Endothelial cell of umbilical vein (primary cell): ENCODE measurements at regions not wholly inside any gene's neighbourhood (a gene's known extent, or its start where the extent isn't known, plus 50 kb on each side); places are given as distances from the start of the nearest gene placed in this dataset.
A peak's percentile ranks its signal among the peaks of the same experiment; 100 is the strongest.

ENCODE experiments used
- BruUV-seq: library from RNA; stranded (reverse); fragments of 400-500 nt; replicated peaks from 2 replicates; lab custom pipeline; 2021; lab: Mats Ljungman, UMichigan
- CTCF ChIA-PET: fragments of 300-600, 350-600 bp; sonication (Branson Sonifier 250); formaldehyde crosslinking; loops from one replicate; lab custom pipeline; 2021; ENCODE audit warnings: antibody characterized with exemption, inconsistent platforms; lab: Charles Lee
- POLR2A ChIA-PET: fragments of 300-600, 350-600 bp; sonication (Branson Sonifier 250); formaldehyde crosslinking; loops from one replicate; lab custom pipeline; 2021; ENCODE audit warnings: antibody characterized with exemption, inconsistent platforms; lab: Charles Lee
- DNase-seq: peaks from one replicate; pipeline ENCODE4 v3.0.0-alpha.2; 2011; ENCODE audit warnings: low read depth, low spot score
- FAIRE-seq: peaks from 2 replicates; lab custom pipeline; 2011; peaks lifted over from hg19 to GRCh38; lab: Jason Lieb, UNC
- H2AFZ ChIP-seq: 2 replicates; pipeline ENCODE4 v1.6.0; 2012; ENCODE audit warnings: low read depth, low read length, control low read depth, inconsistent platforms
- H3K27ac ChIP-seq: 2 replicates; pipeline ENCODE4 v1.5.1; 2011; ENCODE audit warnings: low read depth, mild to moderate bottlenecking, control low read depth, low read length, moderate library complexity; ENCODE audit not compliant: insufficient read depth
- H3K27me3 ChIP-seq, 2 experiments: 2 replicates each; pipeline versions ENCODE4 v1.6.0 to v1.6.1; 2011; ENCODE audit warnings: low read length in 2 of 2, mixed read lengths in 1 of 2; ENCODE audit not compliant: control insufficient read depth in 2 of 2, insufficient read depth in 2 of 2
- H3K36me3 ChIP-seq, 2 experiments: 2 replicates in 1 of 2; 3 replicates in 1 of 2; pipeline ENCODE4 v1.5.1; 2011; ENCODE audit warnings: low read length in 2 of 2, mild to moderate bottlenecking in 1 of 2, moderate library complexity in 1 of 2; ENCODE audit not compliant: control insufficient read depth in 2 of 2, insufficient read depth in 2 of 2; ENCODE audit errors: extremely low read depth in 1 of 2
- H3K4me1 ChIP-seq: 3 replicates; pipeline ENCODE4 v1.5.1; 2011; ENCODE audit warnings: mild to moderate bottlenecking, low read length; ENCODE audit not compliant: control insufficient read depth, insufficient read depth; ENCODE audit errors: extremely low read depth
- H3K4me2 ChIP-seq: 2 replicates; pipeline ENCODE4 v1.6.1; 2011; ENCODE audit warnings: low read length, control low read depth, mixed read lengths; ENCODE audit not compliant: insufficient read depth
- H3K4me3 ChIP-seq, 3 experiments: fragments of 200-600 bp in 1 of 3; sonication (generic), shearing (Covaris generic) in 1 of 3; replicated peaks in 1 of 3; 2 replicates each; pipeline ENCODE4 v1.5.1; 2011 to 2016; ENCODE audit warnings: control low read depth in 3 of 3, low read length in 3 of 3, mild to moderate bottlenecking in 2 of 3, inconsistent platforms in 1 of 3, low read depth in 1 of 3, moderate library complexity in 1 of 3; ENCODE audit not compliant: insufficient read depth in 1 of 3
- H3K79me2 ChIP-seq: 2 replicates; pipeline ENCODE4 v1.6.0; 2012; ENCODE audit warnings: low read length, inconsistent platforms; ENCODE audit not compliant: control insufficient read depth, insufficient read depth
- H3K9ac ChIP-seq: replicated peaks from 2 replicates; pipeline ENCODE3; 2011; ENCODE audit warnings: low read length, control low read depth; ENCODE audit not compliant: insufficient read depth; ENCODE audit errors: extremely low read depth
- H3K9me1 ChIP-seq: replicated peaks from 3 replicates; pipeline ENCODE4 v1.6.0; 2011; ENCODE audit warnings: mild to moderate bottlenecking, low read length; ENCODE audit not compliant: control insufficient read depth, insufficient read depth; ENCODE audit errors: extremely low read depth
- H3K9me3 ChIP-seq: replicated peaks from 2 replicates; pipeline ENCODE4 v1.5.1; 2012; ENCODE audit warnings: low read length, inconsistent platforms; ENCODE audit not compliant: control insufficient read depth, insufficient read depth
- H4K20me1 ChIP-seq: replicated peaks from 2 replicates; pipeline ENCODE3; 2011; ENCODE audit warnings: mild to moderate bottlenecking, low read length; ENCODE audit not compliant: control insufficient read depth, insufficient read depth; ENCODE audit errors: extremely low read depth
- EZH2 ChIP-seq: IDR thresholded peaks from 2 replicates; pipeline ENCODE4 v1.6.1; 2012; ENCODE audit warnings: borderline replicate concordance, low read depth, mild to moderate bottlenecking, moderate library complexity, low read length, inconsistent platforms; ENCODE audit not compliant: severe bottlenecking
- FOS ChIP-seq: IDR thresholded peaks from 2 replicates; pipeline ENCODE4 v1.6.1; 2011; ENCODE audit warnings: mild to moderate bottlenecking, low read length, moderate library complexity, borderline replicate concordance; ENCODE audit not compliant: insufficient read depth
- GATA2 ChIP-seq: IDR thresholded peaks from 2 replicates; pipeline ENCODE4 v1.7.0; 2011; ENCODE audit warnings: low read depth, mild to moderate bottlenecking, moderate library complexity, mixed read lengths, low read length; ENCODE audit not compliant: insufficient read length, insufficient read depth
- JUN ChIP-seq: IDR thresholded peaks from 2 replicates; pipeline ENCODE4 v1.6.1; 2011; ENCODE audit warnings: borderline replicate concordance, low read depth; ENCODE audit not compliant: insufficient read length, insufficient read depth
- MYC ChIP-seq: IDR thresholded peaks from one replicate; pipeline ENCODE4 v1.6.1; 2011; ENCODE audit warnings: mild to moderate bottlenecking, low read depth, low read length
- POLR2A ChIP-seq: IDR thresholded peaks from 2 replicates; pipeline ENCODE4 v1.6.1; 2012; ENCODE audit warnings: low read depth, mild to moderate bottlenecking, control low read depth, low read length
- POLR2AphosphoS5 ChIP-seq: IDR thresholded peaks from 2 replicates; pipeline ENCODE4 v1.6.1; 2012; ENCODE audit warnings: low read depth, mild to moderate bottlenecking, control low read depth, low read length, moderate library complexity; ENCODE audit not compliant: insufficient read depth
- dilution Hi-C: fragments of 300-500 bp; cut with MboI; formaldehyde crosslinking; loops from one replicate; pipeline ENCODE4 v1.15.0; 2019; ENCODE audit warnings: low sequenced_read_pairs; ENCODE audit not compliant: extremely low pct_ligation_motif_present
- intact Hi-C: fragments of 100-400 bp; cut with micrococcal nuclease; formaldehyde crosslinking; loops from one replicate; pipeline ENCODE4 v1.10.0; 2022
- TF ChIP-seq, protein P1 (sequence below), 2 donors: IDR thresholded peaks; 1 replicate in 1 of 2; 2 replicates in 1 of 2; pipeline ENCODE4 v1.5.1; 2011; ENCODE audit warnings: low read length in 2 of 2, mild to moderate bottlenecking in 2 of 2, moderate library complexity in 2 of 2, control low read depth in 1 of 2, inconsistent platforms in 1 of 2, low read depth in 1 of 2; ENCODE audit not compliant: insufficient read depth in 1 of 2; ENCODE audit errors: extremely low read depth in 1 of 2
- TF ChIP-seq, protein P2 (sequence below): IDR thresholded peaks from 2 replicates; pipeline ENCODE4 v1.6.1; 2011; ENCODE audit not compliant: insufficient read depth, insufficient read length

DNA sequence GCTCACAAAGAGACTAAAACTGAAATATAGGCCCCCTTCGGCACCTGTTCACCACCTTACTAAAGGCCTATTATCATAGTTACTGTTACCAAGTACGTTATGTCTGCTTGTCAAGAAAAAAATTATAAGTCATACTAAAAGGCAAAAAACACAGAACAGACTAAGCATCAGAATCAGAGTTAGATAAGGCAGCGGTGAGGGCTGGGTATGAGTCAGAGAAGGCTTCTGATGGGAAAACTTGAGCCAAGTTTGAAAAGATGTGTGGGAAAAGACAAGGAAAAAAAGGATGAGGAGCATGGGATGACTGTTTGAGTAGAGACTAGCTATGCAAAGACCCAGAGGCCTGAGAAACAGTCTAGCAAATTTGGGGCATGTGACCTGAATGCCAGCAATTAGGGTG lies 387.2 kb upstream of the SGO1 start:
- DNase-seq: peak; percentile 11
- POLR2A ChIA-PET: no interaction called here

DNA sequence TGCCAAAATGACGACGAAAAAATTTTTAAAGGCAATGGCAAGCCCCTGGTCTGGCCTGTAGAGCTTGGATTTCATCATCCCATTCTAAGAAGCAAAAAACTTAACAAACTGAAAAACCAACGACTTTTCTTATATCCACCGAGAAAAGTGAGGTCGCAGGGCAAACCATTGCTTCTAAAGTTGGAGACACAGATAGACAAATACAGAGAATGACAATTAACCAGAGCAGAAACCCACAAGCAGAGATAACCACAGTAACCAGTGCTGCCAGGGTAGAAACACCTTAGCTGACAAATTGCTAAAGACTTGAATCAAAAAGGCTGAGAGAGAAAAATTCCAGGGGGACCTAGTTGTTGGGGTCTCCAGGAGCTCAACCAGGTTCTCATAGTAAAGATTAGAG lies 386.5 kb upstream of the SGO1 start:
- ChIA-PET CTCF (no interaction called here), POLR2A (no interaction called here)
- Histone ChIP-seq H3K27ac (no peak overlapping the region), H3K4me3 (no peak overlapping the region), H3K79me2 (no peaks in the 10 kb centered on the region), H2AFZ (no peak overlapping the region), H3K36me3 (no peaks in the 10 kb centered on the region), H4K20me1 (no peaks in the 10 kb centered on the region), H3K9me1 (no peaks in the 10 kb centered on the region), H3K9me3 (no peaks in the 10 kb centered on the region), H3K27me3 (no peaks in the 10 kb centered on the region), H3K4me2 (no peak overlapping the region), H3K9ac (no peak overlapping the region), H3K4me1 (peaks cover 4% of the 10 kb centered on the region)
- intact Hi-C loops: no loop called here
- TF ChIP-seq, protein P1, sequence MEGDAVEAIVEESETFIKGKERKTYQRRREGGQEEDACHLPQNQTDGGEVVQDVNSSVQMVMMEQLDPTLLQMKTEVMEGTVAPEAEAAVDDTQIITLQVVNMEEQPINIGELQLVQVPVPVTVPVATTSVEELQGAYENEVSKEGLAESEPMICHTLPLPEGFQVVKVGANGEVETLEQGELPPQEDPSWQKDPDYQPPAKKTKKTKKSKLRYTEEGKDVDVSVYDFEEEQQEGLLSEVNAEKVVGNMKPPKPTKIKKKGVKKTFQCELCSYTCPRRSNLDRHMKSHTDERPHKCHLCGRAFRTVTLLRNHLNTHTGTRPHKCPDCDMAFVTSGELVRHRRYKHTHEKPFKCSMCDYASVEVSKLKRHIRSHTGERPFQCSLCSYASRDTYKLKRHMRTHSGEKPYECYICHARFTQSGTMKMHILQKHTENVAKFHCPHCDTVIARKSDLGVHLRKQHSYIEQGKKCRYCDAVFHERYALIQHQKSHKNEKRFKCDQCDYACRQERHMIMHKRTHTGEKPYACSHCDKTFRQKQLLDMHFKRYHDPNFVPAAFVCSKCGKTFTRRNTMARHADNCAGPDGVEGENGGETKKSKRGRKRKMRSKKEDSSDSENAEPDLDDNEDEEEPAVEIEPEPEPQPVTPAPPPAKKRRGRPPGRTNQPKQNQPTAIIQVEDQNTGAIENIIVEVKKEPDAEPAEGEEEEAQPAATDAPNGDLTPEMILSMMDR (IDR thresholded peaks at IDR 0.05; ENCODE audit: extremely low read depth in 1 of 2, insufficient read depth in 1 of 2, low read depth in 1 of 2, low read length in 2 of 2): no peak
- TF ChIP-seq, protein P2, sequence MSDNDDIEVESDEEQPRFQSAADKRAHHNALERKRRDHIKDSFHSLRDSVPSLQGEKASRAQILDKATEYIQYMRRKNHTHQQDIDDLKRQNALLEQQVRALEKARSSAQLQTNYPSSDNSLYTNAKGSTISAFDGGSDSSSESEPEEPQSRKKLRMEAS: no peak
- TF ChIP-seq POLR2AphosphoS5 (no peak), POLR2A (no peak), JUN (no peak), EZH2 (no peak), MYC (no peak), GATA2 (no peak), FOS (no peak)
- FAIRE-seq: no peak
- dilution Hi-C loops: no loop called here
- DNase-seq: no peak
- BruUV-seq: no TSS peak

More for the DNA sequence above, 387.2 kb upstream of the SGO1 start:
- dilution Hi-C loops: no loop called here
- H3K36me3 ChIP-seq: no peaks in the 10 kb centered on the region
- no TSS peak for BruUV-seq
- no peak overlapping the region for H3K9ac ChIP-seq
- H3K4me1 ChIP-seq: peaks cover 4% of the 10 kb centered on the region
- CTCF ChIA-PET: no interaction called here
- H3K27ac ChIP-seq: no peak overlapping the region
- TF ChIP-seq POLR2AphosphoS5 (no peak), FOS (peak; percentile 49)
- no peak overlapping the region for H2AFZ ChIP-seq
- no peaks in the 10 kb centered on the region for H3K9me1 ChIP-seq
- no peaks in the 10 kb centered on the region for H3K27me3 ChIP-seq
- no peak for FAIRE-seq
- H3K9me3 ChIP-seq: no peaks in the 10 kb centered on the region
- H3K4me2 ChIP-seq: no peak overlapping the region
- H4K20me1 ChIP-seq: no peaks in the 10 kb centered on the region
- intact Hi-C loops: no loop called here
- H3K79me2 ChIP-seq: no peaks in the 10 kb centered on the region
- H3K4me3 ChIP-seq: no peak overlapping the region
